HG02678 (cell line): ENCODE measurements at regions not wholly inside any gene's neighbourhood (a gene's known extent, or its start where the extent isn't known, plus 50 kb on each side); places are given as distances from the start of the nearest gene placed in this dataset.
"Not testable (repeated sequence)": the region's sequence is repeated elsewhere in the genome, so short reads cannot be mapped to it uniquely, and the experiment has no call there.

Experiments
- ATAC-seq: cut with Tn5 transposase; IDR thresholded peaks from one replicate; pipeline ENCODE4 v1.9.1; 2021; ENCODE audit warnings: mild to moderate bottlenecking, moderate library complexity; ENCODE audit not compliant: unreplicated experiment

GRCh38 chr2:7516484-7517063, 599.4 kb downstream of the RNF144A start:
- no peak for ATAC-seq

- ATAC-seq: peak; percentile 45
These were observed 599.9 kb downstream of the RNF144A start for GRCh38 chr2:7517088-7517487.

GRCh38 chr2:7517851-7518250, 600.6 kb downstream of the RNF144A start:
- ATAC-seq: no peak

GRCh38 chr2:7523481-7524120, 606.4 kb downstream of the RNF144A start:
- no peak for ATAC-seq

GRCh38 chr2:7524195-7524594, 607.0 kb downstream of the RNF144A start:
- ATAC-seq: no peak

DNA sequence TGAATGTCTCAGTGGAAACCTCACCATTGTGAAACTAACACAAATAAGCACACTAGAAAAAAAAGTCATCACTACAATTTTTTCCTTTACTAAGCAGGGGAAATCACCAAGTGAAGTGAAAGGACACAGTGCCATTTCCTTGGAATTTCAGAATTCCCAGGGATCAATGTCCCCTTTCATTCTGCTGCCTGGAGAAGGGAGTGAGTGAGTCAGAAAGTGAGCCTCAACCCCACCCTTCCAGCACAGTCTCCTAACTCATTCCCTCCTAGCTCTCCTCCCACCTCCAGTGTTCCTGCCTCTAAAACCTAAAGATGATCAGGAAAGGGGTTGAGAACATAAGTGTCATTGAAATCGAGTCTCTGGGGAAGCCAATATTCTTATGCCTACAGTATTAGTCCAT, 608.5 kb downstream of the RNF144A start:
- no peak for ATAC-seq

DNA sequence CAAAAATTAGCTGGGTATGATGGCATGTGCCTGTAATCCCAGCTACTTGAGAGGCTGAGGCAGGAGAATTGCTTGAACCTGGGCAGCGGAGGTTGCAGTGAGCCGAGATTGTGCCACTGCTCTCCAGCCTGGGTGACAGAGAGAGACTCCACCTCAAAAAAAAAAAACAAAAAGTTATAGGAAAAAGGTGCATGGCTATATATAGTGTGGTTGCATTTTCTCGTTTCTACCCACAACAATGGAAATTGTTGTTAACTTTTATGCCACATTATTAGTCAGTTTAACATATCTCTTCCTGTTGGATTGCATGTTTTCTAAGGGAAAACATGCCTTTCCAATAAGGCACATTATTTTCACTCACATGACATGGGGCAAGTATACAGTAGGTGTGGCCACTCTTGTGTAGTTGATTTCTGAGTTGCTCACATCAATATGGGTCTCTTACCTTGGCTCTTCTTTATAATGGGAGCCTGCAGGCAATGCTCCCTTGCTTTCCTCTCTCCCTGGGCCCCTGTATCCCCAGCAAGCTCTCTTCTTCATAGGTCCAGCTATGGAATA, 610.0 kb downstream of the RNF144A start:
- no peak for ATAC-seq

- no peak for ATAC-seq
These were observed 612.8 kb downstream of the RNF144A start for GRCh38 chr2:7530001-7530400.

DNA sequence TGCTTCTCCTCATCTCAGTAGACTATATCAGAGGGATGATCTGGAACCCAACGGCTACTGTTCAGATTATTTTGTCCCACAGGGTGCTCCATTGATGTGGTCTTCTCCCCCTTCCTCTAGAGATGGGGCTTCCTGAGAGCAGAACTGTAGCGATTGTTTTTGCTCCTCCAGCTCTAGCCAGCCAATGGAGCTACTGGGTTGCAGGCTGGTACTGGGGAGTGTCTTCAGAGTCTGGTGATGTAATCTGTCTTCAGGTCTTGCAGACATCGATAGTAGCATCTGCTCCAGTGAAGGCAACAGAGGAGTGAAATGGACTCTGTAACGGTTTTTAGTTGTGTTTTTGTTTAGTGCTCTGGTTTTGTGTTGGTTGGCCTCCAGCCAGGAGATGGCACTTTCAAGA, 621.9 kb downstream of the RNF144A start:
- no peak for ATAC-seq

DNA sequence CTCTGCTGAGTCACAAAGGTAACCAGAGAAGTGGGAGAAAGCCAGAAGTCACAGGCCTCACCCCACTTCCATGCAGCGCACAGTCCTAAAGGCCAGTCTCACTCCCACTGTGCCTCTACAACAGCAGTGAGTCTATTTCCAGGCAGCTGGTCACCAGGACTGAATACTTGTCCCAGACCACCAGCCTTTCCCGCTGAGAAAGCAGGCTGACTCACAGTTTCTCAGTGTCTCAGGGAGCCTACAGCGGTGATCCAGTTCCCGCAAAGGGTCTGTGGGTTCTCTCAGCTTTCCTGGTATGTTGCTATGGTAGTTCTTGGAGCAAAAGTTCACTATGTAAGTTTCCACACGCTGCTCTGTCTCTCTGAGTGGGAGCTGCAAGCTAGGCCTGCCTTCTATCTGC, 622.5 kb downstream of the RNF144A start:
- no peak for ATAC-seq

DNA sequence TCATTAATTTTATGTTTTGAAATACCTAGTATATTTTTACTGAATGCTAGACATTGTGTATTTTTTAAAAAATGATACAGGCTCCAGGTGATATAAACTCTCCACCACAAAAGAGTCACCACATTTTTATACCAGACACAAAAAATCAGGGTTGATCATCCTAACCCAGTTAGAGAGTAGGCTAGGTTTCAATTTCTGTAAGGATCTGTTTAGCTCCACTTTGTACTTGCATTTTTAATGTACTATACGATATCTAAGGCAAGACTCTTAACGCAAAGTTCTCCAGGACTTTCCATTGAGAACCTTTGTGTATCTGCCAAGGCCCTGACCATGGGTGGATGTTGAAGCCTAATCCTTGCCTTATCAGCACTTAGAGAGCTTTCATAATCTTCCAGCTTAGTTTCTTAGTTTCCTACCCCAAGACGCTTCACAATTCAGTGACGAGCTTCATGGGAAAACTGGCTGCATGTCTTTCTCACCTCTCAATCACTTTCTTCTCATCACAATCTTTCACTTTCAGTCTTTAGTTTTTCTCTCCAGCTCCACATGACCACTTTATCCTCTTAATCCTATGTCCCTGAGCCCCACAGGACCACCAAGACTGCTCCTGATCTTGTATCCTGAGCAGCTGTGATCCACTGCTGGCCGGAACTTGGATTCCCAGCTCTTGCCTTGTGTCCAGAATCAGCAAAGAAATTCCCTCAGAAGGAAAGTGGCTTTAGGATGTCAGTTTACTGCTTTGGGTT, 635.8 kb downstream of the RNF144A start:
- no peak for ATAC-seq

DNA sequence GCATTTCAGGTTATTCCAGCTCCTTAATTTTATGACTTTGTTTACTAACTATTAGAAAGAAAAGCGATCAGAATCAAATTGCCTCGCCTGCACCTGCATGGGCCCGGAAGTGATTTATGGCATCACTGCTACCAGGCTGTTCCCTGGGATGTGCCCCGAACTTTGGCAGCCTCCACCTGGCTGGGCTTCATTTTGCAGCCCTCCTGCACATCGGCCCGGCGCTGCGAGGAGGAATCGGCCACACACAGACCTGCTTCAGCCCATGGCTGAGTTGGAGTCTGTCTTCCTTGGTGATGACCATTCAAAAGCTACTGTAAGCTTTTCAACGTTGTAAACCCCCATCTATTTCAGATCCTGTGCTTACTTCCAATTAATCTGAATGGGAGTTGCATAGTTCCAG, 638.0 kb downstream of the RNF144A start:
- no peak for ATAC-seq

GRCh38 chr2:7557376-7557775, 640.2 kb downstream of the RNF144A start:
- no peak for ATAC-seq

DNA sequence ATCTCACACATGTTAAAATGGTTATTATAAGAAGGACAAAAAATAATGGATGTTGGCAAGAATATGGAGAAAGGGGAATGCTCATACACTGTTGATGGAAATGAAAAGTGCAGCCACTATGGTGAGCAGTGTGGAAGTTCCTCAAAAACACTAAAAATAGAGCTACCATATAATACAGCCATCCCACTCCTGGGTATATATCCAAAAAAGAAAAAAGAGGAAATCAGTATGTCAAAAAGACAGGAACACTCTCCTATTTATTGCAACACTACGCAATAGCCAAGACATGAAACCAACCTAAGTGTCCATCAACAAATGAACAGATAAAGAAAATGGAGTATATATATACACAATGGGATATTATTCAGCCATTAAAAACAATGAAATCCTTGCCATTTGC, 642.6 kb downstream of the RNF144A start:
- no peak for ATAC-seq

GRCh38 chr2:7566382-7566881, 649.2 kb downstream of the RNF144A start:
- ATAC-seq: no peak

DNA sequence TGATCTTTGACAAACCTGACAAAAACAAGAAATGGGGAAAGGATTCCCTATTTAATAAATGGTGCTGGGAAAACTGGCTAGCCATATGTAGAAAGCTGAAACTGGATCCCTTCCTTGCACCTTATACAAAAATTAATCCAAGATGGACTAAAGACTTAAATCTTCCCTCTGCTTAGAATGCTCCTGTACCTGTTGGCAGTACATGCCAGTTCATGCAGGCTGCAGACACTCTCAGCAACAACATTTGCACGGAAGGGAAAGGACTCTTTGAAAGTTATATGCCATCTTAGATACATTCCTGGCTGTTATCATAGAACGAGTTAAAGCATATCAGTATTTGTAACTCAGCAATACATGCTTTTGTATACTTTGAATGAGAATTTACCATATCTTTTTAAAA, 649.9 kb downstream of the RNF144A start:
- ATAC-seq: not testable (repeated sequence)

GRCh38 chr2:7567646-7568045, 650.4 kb downstream of the RNF144A start:
- ATAC-seq: peak; percentile 86

- no peak for ATAC-seq
These were observed 653.0 kb downstream of the RNF144A start for GRCh38 chr2:7570247-7570646.

DNA sequence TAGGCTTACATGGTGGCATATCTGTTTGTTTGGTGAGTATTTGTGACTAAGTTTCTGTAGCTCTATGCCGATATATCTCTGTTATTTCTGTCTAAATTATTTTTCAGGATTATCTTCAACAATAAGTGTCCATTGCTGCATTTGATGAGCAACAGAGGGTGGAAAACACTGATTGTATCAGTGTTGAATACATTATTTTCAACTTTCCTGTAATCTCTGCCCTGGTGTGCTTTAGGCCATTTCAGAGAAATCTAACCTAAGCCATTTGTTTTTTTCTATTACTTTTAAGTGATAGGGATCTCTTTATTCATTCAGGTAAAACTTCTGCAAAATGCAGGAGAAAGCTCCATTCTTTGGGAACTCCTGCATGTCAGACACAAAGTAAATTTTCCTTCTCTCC, 654.5 kb downstream of the RNF144A start:
- ATAC-seq: no peak

DNA sequence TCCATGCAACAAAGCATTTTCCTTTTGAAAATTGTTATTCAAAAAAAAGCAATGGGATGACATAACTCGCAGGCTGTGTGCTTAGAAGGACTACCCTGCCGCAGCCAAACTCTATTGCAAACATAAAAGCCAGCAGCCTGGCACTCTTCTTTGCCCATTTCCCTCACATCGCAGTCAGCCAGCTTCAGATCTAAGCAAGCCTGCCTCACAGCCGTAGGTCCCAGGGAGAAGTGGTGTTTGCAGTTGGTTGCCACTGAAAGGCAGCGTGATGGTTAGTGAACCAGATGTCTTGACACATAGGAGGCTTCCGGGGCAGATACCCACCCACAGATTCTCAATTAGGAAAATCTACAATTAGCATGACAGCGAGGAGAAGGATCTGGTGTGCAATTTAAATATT, 655.2 kb downstream of the RNF144A start:
- ATAC-seq: no peak

- no peak for ATAC-seq
These were observed 656.1 kb downstream of the RNF144A start for GRCh38 chr2:7573166-7573825.
